SK-N-SH treated with all-trans-retinoic acid at 6 μM for 48 hours (cell line): ENCODE measurements at regions not wholly inside any gene's neighbourhood (a gene's known extent, or its start where the extent isn't known, plus 50 kb on each side); places are given as distances from the start of the nearest gene placed in this dataset.

ENCODE experiments used
- ATAC-seq: fragments of 200-7000 bp; cut with Tn5 transposase; 3 replicates; pipeline ENCODE4 v1.9.1; 2020; ENCODE audit warnings: mild to moderate bottlenecking, moderate library complexity
- ARNTL ChIP-seq: fragments of 450-650 bp; formaldehyde crosslinking; IDR thresholded peaks from 2 replicates; pipeline ENCODE4 v1.5.0; 2020; ENCODE audit warnings: low read depth, mild to moderate bottlenecking, moderate library complexity, borderline replicate concordance
- BACH2 ChIP-seq: fragments of 250-450 bp; sonication (Bioruptor Pico); IDR thresholded peaks from 2 replicates; pipeline ENCODE4 v1.9.0; 2021; ENCODE audit warnings: mild to moderate bottlenecking, borderline replicate concordance
- CSDC2 ChIP-seq: fragments of 250-450 bp; sonication (Bioruptor Pico); IDR thresholded peaks from 2 replicates; pipeline ENCODE4 v1.5.0; 2020; ENCODE audit warnings: mild to moderate bottlenecking, moderate library complexity
- ESRRG ChIP-seq: fragments of 250-450 bp; sonication (Bioruptor Pico); IDR thresholded peaks from 2 replicates; pipeline ENCODE4 v1.6.1; 2021; ENCODE audit warnings: mild to moderate bottlenecking
- GLIS3 ChIP-seq: fragments of 250-450 bp; sonication (Bioruptor Pico); IDR thresholded peaks from 2 replicates; pipeline ENCODE4 v1.5.0; 2020; ENCODE audit warnings: mild to moderate bottlenecking, moderate library complexity
- ISL1 ChIP-seq: fragments of 250-450 bp; sonication (Bioruptor Pico); IDR thresholded peaks from 2 replicates; pipeline ENCODE4 v2.1.2; 2022; ENCODE audit warnings: mild to moderate bottlenecking, moderate library complexity
- OSR1 ChIP-seq: fragments of 250-450 bp; sonication (Bioruptor Pico); IDR thresholded peaks from 2 replicates; pipeline ENCODE4 v1.8.0; 2022; ENCODE audit warnings: moderate library complexity, mild to moderate bottlenecking, inconsistent platforms
- PPARA ChIP-seq: fragments of 250-450 bp; sonication (Bioruptor Pico); IDR thresholded peaks from 2 replicates; pipeline ENCODE4 v1.5.0; 2020; ENCODE audit warnings: mild to moderate bottlenecking, borderline replicate concordance
- RARB ChIP-seq: fragments of 250-450 bp; sonication (Bioruptor Pico); IDR thresholded peaks from 2 replicates; pipeline ENCODE4 v1.8.0; 2021; ENCODE audit warnings: mild to moderate bottlenecking, moderate library complexity
- SNAI2 ChIP-seq: fragments of 250-450 bp; sonication (Bioruptor Pico); IDR thresholded peaks from 2 replicates; pipeline ENCODE4 v1.5.0; 2020; ENCODE audit warnings: mild to moderate bottlenecking, moderate library complexity
- TCF4 ChIP-seq: fragments of 250-450 bp; sonication (Bioruptor Pico); IDR thresholded peaks from 2 replicates; pipeline ENCODE4 v1.8.0; 2021; ENCODE audit warnings: mild to moderate bottlenecking, moderate library complexity, borderline replicate concordance
- TOX ChIP-seq: fragments of 250-450 bp; sonication (Bioruptor Pico); IDR thresholded peaks from 2 replicates; pipeline ENCODE4 v1.8.0; 2021; ENCODE audit warnings: mild to moderate bottlenecking, moderate library complexity, borderline replicate concordance
- ZC3H10 ChIP-seq: fragments of 250-450 bp; sonication (Bioruptor Pico); IDR thresholded peaks from 2 replicates; pipeline ENCODE4 v1.5.1; 2021; ENCODE audit warnings: mild to moderate bottlenecking, moderate library complexity
- ZFP3 ChIP-seq: fragments of 250-450 bp; sonication (Bioruptor Pico); IDR thresholded peaks from 2 replicates; pipeline ENCODE4 v1.5.0; 2020; ENCODE audit warnings: mild to moderate bottlenecking, moderate library complexity
- ZFP30 ChIP-seq: fragments of 450-650 bp; formaldehyde crosslinking; IDR thresholded peaks from 2 replicates; pipeline ENCODE4 v1.5.0; 2022; ENCODE audit warnings: mild to moderate bottlenecking, moderate library complexity
- ZNF565 ChIP-seq: fragments of 450-650 bp; formaldehyde crosslinking; conservative IDR thresholded peaks from 2 replicates; pipeline ENCODE4 v1.5.0; 2020; ENCODE audit warnings: low read depth, mild to moderate bottlenecking, moderate library complexity
- ZNF70 ChIP-seq: fragments of 450-650 bp; formaldehyde crosslinking; IDR thresholded peaks from 2 replicates; pipeline ENCODE4 v1.5.0; 2020; ENCODE audit warnings: mild to moderate bottlenecking, moderate library complexity
- ZNF8 ChIP-seq: fragments of 450-650 bp; formaldehyde crosslinking; IDR thresholded peaks from 2 replicates; pipeline ENCODE4 v1.5.0; 2020; ENCODE audit warnings: mild to moderate bottlenecking, moderate library complexity
- TF ChIP-seq, protein P1 (sequence below): fragments of 250-450 bp; sonication (Bioruptor Pico); IDR thresholded peaks from 2 replicates; pipeline ENCODE4 v1.5.1; 2021; ENCODE audit warnings: mild to moderate bottlenecking, moderate library complexity
- TF ChIP-seq, protein P2 (sequence below): fragments of 250-450 bp; sonication (Bioruptor Pico); IDR thresholded peaks from 2 replicates; pipeline ENCODE4 v1.8.0; 2021; ENCODE audit warnings: low read depth, mild to moderate bottlenecking, moderate library complexity, borderline replicate concordance
- TF ChIP-seq, protein P3 (sequence below): fragments of 250-450 bp; sonication (Bioruptor Pico); IDR thresholded peaks from 2 replicates; pipeline ENCODE4 v1.5.1; 2020; ENCODE audit warnings: low read depth, mild to moderate bottlenecking, moderate library complexity
- TF ChIP-seq, protein P4 (sequence below): fragments of 250-450 bp; sonication (Bioruptor Pico); IDR thresholded peaks from 2 replicates; pipeline ENCODE4 v1.5.0; 2020; ENCODE audit warnings: mild to moderate bottlenecking, moderate library complexity
- TF ChIP-seq, protein P5 (sequence below): fragments of 250-450 bp; sonication (Bioruptor Pico); IDR thresholded peaks from 2 replicates; pipeline ENCODE4 v1.8.0; 2020; ENCODE audit warnings: mild to moderate bottlenecking, moderate library complexity, borderline replicate concordance

DNA sequence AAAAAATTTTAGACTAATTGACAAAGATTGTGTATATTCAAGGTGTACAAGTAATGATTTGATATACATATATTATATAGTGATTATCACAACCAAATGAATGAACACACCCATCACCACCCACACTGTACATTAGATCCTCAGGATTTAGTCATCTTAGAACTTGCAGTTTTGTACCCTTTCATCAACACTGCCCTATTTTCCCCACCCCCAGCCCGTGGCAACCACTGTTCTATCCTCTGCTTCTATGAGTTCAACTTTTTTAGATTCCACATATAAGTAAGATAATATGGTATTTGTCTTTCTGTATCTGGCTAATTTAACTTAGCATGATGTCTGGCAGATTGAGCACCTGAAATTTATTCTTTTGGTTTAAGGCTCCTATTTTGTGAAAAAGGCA lies 173.6 kb downstream of the IER5 start:
- no peak for ATAC-seq
- TF ChIP-seq ZC3H10 (no peak), ZFP3 (no peak), PPARA (CRISPR knock-in tag) (no peak), ZNF565 (CRISPR knock-in tag) (no peak), BACH2 (CRISPR knock-in tag) (no peak), RARB (CRISPR knock-in tag) (no peak), ZNF8 (CRISPR knock-in tag) (no peak), ZNF70 (CRISPR knock-in tag) (no peak), SNAI2 (CRISPR knock-in tag) (no peak), ESRRG (CRISPR knock-in tag) (no peak), GLIS3 (CRISPR knock-in tag) (no peak), CSDC2 (CRISPR knock-in tag) (no peak), ZFP30 (no peak), OSR1 (CRISPR knock-in tag) (no peak), TCF4 (CRISPR knock-in tag) (no peak)
- TF ChIP-seq, protein P1, sequence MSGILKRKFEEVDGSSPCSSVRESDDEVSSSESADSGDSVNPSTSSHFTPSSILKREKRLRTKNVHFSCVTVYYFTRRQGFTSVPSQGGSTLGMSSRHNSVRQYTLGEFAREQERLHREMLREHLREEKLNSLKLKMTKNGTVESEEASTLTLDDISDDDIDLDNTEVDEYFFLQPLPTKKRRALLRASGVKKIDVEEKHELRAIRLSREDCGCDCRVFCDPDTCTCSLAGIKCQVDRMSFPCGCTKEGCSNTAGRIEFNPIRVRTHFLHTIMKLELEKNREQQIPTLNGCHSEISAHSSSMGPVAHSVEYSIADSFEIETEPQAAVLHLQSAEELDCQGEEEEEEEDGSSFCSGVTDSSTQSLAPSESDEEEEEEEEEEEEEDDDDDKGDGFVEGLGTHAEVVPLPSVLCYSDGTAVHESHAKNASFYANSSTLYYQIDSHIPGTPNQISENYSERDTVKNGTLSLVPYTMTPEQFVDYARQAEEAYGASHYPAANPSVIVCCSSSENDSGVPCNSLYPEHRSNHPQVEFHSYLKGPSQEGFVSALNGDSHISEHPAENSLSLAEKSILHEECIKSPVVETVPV, result no peak
- TF ChIP-seq, protein P2, sequence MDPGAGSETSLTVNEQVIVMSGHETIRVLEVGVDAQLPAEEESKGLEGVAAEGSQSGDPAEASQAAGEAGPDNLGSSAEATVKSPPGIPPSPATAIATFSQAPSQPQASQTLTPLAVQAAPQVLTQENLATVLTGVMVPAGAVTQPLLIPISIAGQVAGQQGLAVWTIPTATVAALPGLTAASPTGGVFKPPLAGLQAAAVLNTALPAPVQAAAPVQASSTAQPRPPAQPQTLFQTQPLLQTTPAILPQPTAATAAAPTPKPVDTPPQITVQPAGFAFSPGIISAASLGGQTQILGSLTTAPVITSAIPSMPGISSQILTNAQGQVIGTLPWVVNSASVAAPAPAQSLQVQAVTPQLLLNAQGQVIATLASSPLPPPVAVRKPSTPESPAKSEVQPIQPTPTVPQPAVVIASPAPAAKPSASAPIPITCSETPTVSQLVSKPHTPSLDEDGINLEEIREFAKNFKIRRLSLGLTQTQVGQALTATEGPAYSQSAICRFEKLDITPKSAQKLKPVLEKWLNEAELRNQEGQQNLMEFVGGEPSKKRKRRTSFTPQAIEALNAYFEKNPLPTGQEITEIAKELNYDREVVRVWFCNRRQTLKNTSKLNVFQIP, result no peak
- TF ChIP-seq, protein P3, sequence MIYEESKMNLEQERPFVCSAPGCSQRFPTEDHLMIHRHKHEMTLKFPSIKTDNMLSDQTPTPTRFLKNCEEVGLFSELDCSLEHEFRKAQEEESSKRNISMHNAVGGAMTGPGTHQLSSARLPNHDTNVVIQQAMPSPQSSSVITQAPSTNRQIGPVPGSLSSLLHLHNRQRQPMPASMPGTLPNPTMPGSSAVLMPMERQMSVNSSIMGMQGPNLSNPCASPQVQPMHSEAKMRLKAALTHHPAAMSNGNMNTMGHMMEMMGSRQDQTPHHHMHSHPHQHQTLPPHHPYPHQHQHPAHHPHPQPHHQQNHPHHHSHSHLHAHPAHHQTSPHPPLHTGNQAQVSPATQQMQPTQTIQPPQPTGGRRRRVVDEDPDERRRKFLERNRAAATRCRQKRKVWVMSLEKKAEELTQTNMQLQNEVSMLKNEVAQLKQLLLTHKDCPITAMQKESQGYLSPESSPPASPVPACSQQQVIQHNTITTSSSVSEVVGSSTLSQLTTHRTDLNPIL (CRISPR knock-in tag), result no peak
- TF ChIP-seq, protein P4, sequence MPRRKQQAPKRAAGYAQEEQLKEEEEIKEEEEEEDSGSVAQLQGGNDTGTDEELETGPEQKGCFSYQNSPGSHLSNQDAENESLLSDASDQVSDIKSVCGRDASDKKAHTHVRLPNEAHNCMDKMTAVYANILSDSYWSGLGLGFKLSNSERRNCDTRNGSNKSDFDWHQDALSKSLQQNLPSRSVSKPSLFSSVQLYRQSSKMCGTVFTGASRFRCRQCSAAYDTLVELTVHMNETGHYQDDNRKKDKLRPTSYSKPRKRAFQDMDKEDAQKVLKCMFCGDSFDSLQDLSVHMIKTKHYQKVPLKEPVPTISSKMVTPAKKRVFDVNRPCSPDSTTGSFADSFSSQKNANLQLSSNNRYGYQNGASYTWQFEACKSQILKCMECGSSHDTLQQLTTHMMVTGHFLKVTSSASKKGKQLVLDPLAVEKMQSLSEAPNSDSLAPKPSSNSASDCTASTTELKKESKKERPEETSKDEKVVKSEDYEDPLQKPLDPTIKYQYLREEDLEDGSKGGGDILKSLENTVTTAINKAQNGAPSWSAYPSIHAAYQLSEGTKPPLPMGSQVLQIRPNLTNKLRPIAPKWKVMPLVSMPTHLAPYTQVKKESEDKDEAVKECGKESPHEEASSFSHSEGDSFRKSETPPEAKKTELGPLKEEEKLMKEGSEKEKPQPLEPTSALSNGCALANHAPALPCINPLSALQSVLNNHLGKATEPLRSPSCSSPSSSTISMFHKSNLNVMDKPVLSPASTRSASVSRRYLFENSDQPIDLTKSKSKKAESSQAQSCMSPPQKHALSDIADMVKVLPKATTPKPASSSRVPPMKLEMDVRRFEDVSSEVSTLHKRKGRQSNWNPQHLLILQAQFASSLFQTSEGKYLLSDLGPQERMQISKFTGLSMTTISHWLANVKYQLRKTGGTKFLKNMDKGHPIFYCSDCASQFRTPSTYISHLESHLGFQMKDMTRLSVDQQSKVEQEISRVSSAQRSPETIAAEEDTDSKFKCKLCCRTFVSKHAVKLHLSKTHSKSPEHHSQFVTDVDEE, result no peak
- TF ChIP-seq, protein P5, sequence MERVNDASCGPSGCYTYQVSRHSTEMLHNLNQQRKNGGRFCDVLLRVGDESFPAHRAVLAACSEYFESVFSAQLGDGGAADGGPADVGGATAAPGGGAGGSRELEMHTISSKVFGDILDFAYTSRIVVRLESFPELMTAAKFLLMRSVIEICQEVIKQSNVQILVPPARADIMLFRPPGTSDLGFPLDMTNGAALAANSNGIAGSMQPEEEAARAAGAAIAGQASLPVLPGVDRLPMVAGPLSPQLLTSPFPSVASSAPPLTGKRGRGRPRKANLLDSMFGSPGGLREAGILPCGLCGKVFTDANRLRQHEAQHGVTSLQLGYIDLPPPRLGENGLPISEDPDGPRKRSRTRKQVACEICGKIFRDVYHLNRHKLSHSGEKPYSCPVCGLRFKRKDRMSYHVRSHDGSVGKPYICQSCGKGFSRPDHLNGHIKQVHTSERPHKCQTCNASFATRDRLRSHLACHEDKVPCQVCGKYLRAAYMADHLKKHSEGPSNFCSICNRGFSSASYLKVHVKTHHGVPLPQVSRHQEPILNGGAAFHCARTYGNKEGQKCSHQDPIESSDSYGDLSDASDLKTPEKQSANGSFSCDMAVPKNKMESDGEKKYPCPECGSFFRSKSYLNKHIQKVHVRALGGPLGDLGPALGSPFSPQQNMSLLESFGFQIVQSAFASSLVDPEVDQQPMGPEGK (CRISPR knock-in tag), result no peak
- TF ChIP-seq, all 23 proteins: peak for 0

DNA sequence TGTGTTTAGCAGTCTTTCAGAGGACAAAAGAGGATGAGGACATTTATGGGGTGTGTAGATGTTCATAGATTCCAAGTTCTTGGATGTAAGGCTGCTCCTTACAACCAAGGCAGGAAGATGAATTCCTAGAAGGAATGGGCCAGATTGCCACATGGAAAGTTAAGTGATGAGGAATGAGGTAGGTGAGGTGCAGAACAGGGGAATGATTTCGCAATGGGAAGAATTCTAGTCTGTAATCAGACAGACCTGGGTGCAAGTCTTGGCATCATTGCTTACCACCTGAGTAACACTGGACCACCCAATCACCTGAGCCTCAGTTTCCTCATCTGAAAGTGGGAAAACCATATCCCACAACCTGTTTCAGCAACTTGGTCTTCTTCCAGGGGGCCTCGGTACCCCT lies 174.9 kb downstream of the IER5 start:
- ATAC-seq, result no peak
- TF ChIP-seq ESRRG (CRISPR knock-in tag) (no peak), ZFP30 (no peak), BACH2 (CRISPR knock-in tag) (no peak), TCF4 (CRISPR knock-in tag) (no peak), SNAI2 (CRISPR knock-in tag) (no peak), RARB (CRISPR knock-in tag) (no peak), ZNF70 (CRISPR knock-in tag) (no peak), ZNF565 (CRISPR knock-in tag) (no peak), ARNTL (no peak), ISL1 (CRISPR knock-in tag) (no peak), ZFP3 (no peak), PPARA (CRISPR knock-in tag) (no peak), CSDC2 (CRISPR knock-in tag) (no peak), TOX (CRISPR knock-in tag) (no peak)
- TF ChIP-seq, protein P2, result no peak
- TF ChIP-seq, protein P5 (CRISPR knock-in tag), result no peak
- TF ChIP-seq, protein P4, result no peak
